ENCODE measurements at regions not wholly inside any gene's neighbourhood (a gene's known extent, or its start where the extent isn't known, plus 50 kb on each side); places are given as distances from the start of the nearest gene placed in this dataset.
"Not testable (repeated sequence)": the region's sequence is repeated elsewhere in the genome, so short reads cannot be mapped to it uniquely, and the experiment has no call there.

GRCh38 chr12:97951239-97951638 lies 488.6 kb downstream of the RMST start:
- no peak for DNase-seq
- intact Hi-C loops (cut with DNase I), result no loop called here
- no peak for ATAC-seq (ENCODE audit: poor library complexity)

- ATAC-seq (ENCODE audit: poor library complexity) (no peak), DNase-seq (no peak)
- intact Hi-C loops (cut with DNase I), result no loop called here
Measured at GRCh38 chr12:97951717-97952116, 489.1 kb downstream of the RMST start.

GRCh38 chr12:97957109-97957508 lies 494.5 kb downstream of the RMST start:
- DNase-seq (no peak), ATAC-seq (ENCODE audit: poor library complexity) (no peak)
- intact Hi-C loops (cut with DNase I), result no loop called here

GRCh38 chr12:97960225-97960624 lies 497.6 kb downstream of the RMST start:
- intact Hi-C loops (cut with DNase I), result no loop called here
- ATAC-seq (ENCODE audit: poor library complexity), result no peak
- DNase-seq, result no peak

- DNase-seq (no peak), ATAC-seq (ENCODE audit: poor library complexity) (no peak)
- intact Hi-C loops (cut with DNase I), result no loop called here
Measured at GRCh38 chr12:97960741-97961608, 498.4 kb downstream of the RMST start.

DNA sequence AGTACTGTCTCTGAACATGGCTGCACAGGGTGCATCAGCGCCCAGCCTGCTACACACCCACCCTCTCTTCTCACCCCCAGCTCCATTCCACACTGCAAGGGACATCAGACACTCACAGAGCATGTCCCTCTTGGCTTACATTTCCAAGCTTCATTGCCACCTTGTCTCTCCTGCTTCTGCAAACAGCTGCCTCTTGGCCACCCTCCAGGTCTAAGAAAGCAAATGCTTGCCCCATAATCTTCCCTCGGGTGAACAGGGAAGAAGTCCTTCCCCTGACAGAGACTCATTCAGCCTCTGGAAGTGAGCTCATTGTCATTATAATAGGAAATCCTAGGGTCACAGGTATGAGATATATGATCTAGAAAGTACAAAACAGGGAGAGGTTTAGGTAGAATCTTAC lies 505.2 kb downstream of the RMST start:
- ATAC-seq (ENCODE audit: poor library complexity) (no peak), DNase-seq (no peak)
- intact Hi-C loops (cut with DNase I), result no loop called here

DNA sequence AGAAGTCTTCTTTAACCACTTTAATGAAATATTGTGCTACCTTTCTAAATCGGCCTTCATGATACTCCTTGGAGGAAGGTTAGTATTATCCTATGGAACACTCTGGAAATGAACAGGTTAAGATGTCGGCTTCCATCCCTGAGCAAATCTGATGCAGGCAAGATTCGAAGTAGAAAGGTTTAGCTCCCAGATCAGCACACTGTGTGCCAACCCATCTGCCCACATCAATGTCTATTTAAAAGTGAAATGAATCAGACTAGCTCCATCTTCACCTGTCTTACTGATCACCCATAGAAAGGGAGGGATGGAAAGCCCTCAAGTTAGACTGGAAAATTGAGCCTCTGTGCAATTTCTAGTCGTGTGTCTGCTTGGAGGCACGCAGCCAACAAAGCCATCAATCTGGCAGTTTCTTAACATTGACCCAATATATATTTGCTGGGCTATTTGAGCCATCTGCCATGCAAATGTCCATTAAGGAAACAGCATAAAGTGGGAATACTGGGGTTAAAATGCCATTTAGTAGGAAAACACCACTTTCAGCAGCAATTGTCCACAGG lies 506.1 kb downstream of the RMST start:
- intact Hi-C loops (cut with DNase I), result no loop called here
- DNase-seq, result no peak
- ATAC-seq (ENCODE audit: poor library complexity), result no peak

GRCh38 chr12:97977870-97978405 lies 515.3 kb downstream of the RMST start:
- intact Hi-C loops (cut with DNase I), result no loop called here
- ATAC-seq (ENCODE audit: poor library complexity) (no peak), DNase-seq (no peak)

DNA sequence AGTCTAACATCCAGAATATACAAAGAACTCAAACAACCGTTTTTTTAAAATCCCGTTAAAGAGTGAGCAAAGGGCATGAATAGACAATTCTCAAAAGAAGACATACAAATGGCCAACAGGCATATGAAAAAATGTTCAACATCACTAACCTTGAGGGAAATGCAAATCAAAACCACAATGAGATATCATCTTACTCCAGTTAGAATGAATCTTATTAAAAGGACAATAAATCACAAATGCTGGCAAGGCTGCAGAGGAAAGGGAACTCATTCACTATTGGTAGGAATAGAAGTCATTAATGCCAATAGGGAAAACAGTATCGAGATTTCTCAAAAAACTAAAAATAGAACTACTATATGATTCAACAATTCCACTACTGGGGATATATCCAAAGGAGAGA lies 520.1 kb downstream of the RMST start:
- no peak for DNase-seq
- intact Hi-C loops (cut with DNase I), result no loop called here
- no peak for ATAC-seq (ENCODE audit: poor library complexity)

GRCh38 chr12:97983796-97984195 lies 521.2 kb downstream of the RMST start:
- no peak for DNase-seq
- ATAC-seq (ENCODE audit: poor library complexity), result no peak

GRCh38 chr12:97984436-97984835 lies 521.8 kb downstream of the RMST start:
- intact Hi-C loops (cut with DNase I), result no loop called here
- ATAC-seq (ENCODE audit: poor library complexity) (no peak), DNase-seq (no peak)

More at GRCh38 chr12:97983796-97984195, 521.2 kb downstream of the RMST start:
- intact Hi-C loops (cut with DNase I), result no loop called here

GRCh38 chr12:97984974-97985580 lies 522.5 kb downstream of the RMST start:
- intact Hi-C loops (cut with DNase I), result no loop called here
- ATAC-seq (ENCODE audit: poor library complexity) (no peak), DNase-seq (no peak)

GRCh38 chr12:97985834-97986233 lies 523.2 kb downstream of the RMST start:
- intact Hi-C loops (cut with DNase I), result no loop called here
- ATAC-seq (ENCODE audit: poor library complexity), result no peak

GRCh38 chr12:97988588-97988987 lies 526.0 kb downstream of the RMST start:
- intact Hi-C loops (cut with DNase I); ATAC-seq (ENCODE audit: poor library complexity); DNase-seq: not testable (repeated sequence)

More at GRCh38 chr12:97985834-97986233, 523.2 kb downstream of the RMST start:
- DNase-seq, result no peak

GRCh38 chr12:97989366-97989940 lies 525.9 kb upstream of the TMPO start:
- DNase-seq (no peak), ATAC-seq (ENCODE audit: poor library complexity) (no peak)
- intact Hi-C loops (cut with DNase I), result no loop called here

GRCh38 chr12:97994746-97995484 lies 520.5 kb upstream of the TMPO start:
- no peak for ATAC-seq (ENCODE audit: poor library complexity)
- intact Hi-C loops (cut with DNase I), result no loop called here

GRCh38 chr12:97995559-97995958 lies 519.8 kb upstream of the TMPO start:
- DNase-seq (no peak), ATAC-seq (ENCODE audit: poor library complexity) (no peak)
- intact Hi-C loops (cut with DNase I), result no loop called here

More at GRCh38 chr12:97994746-97995484, 520.5 kb upstream of the TMPO start:
- no peak for DNase-seq

GRCh38 chr12:98001430-98001829 lies 514.0 kb upstream of the TMPO start:
- ATAC-seq (ENCODE audit: poor library complexity), result no peak
- intact Hi-C loops (cut with DNase I), result no loop called here
- no peak for DNase-seq
